CD4-positive, alpha-beta T cell treated with Interleukin-10 for 1 hour (primary cell): ENCODE measurements at regions not wholly inside any gene's neighbourhood (a gene's known extent, or its start where the extent isn't known, plus 50 kb on each side); places are given as distances from the start of the nearest gene placed in this dataset.

Experiments used
- DNase-seq: peaks from one replicate; pipeline ENCODE4 v3.0.0-alpha.2; 2020

DNA sequence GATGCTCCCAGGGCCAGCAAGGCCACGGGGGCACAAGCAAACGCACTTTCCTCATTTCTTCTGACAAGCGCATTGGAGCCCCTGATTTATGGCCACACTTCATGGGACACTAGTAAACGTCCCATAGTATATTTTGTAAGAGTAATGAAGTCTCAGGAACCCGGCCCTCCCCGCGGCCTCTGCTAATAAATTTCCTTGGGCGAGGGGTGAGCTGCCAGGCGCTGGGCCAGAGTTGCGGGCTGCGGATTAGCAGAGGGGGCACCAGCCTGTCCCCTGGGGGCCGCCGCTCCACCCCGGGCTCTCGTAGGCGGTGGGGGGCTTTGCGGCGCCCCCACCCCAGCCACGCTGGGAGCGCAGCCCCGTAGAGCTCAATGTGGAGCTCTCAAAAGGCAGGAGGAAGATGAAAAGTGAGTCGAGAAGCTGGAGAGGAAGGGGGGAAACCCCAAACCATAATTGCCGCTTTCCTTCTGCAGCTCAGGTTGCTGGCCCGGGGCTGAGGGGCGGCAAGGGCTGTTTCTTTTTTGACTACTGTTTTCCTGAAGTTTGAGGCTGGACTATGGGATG is 173.6 kb downstream of the CDC5L start:
- no peak for DNase-seq

DNA sequence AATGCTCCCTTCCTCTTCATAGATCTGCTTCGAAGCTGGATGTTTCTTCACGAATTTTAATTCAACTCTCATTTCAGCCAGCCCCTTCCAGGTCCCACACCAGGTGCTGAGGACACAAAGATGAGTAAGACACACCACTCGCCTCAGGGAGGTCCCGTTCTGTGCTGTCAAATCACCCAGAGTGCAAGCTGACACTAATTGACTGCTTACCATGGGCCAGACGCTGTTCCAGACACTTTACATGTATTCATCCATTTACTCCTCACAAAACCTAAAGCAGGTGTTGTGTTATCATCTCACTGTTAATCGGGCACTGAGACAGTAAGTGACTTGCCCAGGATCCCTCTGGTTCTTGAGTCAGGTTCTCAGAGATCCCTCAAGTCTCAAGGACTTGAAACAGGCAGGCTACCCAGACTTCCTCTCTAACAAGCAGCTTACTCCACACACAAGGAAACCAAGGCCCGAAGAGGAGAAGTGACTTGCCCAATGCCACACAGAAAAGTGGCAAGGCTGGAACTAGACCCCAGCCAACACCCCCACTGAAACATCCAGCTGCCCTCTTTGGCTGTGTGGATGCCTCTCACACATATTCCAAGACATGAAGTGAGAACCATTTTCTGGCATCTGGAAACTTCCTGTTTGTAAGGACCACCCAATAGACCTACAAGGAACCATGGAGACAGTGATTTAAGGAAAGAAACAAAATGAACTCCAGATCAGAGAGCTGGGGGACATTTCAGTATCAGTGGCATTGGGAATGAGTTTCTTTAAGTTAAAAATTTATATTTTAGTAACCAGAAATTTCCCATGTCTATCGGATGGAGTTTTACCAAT is 174.5 kb downstream of the CDC5L start:
- DNase-seq = no peak

DNA sequence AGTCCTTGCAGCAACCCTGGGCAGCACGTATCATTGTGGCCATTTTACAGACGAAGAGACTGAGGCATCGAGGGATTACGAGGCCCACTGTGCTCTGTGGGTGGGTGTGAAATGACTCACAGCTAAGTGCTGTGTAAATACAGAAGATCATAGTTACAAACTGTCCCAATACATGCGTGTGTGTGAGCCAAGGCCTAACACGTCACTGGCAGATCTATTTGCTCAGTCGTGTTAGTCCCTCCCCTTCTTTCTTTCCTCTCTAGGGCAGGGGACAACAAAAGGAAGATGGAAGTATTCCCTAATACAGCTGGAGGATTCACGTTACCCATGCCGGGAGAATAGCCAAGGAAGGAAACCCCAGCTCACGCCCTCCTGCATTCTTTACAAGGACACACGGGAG is 175.9 kb downstream of the CDC5L start:
- no peak for DNase-seq

DNA sequence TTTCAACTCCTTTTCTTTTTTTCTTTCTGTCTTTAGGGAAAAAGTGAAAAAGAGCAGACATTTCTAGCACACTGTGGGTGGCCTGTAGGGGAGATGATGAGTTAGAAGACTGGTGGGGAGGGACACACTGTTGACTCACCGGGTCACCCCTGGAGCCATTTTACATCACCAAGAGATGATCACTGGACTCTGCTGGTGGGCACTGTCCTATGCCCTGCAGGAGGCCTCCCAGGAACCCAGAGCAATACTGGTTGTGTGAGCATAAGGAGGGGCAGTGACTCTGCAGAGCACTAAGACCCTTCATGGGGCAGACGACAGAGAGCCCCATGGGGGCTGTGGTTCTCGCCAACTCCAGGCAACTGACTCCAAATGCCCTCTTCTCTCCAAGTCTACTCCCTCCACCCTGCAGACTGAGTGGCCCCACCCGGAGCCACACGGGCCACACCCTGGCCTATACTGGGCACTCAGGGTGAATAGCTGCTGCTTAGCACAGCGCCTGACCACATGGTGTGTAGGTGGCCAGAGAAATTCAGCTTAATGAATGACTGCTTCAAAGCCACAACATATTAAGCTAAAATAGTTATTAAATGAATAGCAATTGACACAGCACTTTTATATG is 177.5 kb downstream of the CDC5L start:
- no peak for DNase-seq

DNA sequence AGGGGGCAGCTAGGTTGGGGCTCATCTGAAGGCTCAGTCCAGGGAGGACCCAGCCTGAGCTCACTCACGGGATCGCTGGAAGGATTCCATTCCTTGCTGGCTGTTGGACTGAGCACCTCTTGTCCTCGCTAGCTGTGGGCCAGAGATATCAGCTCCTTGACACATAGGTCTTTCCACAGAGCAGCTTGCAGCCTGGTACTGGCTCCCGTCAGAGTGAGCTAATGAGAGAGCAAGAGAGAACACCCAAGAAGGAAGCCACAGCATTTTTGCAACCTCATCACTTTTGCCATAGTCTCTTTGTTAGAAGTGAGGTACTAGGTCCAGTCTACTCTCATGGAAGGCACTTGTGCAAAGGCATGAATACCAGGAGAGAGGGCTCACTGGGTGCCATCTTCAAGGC is 179.9 kb downstream of the CDC5L start:
- DNase-seq = no peak

DNA sequence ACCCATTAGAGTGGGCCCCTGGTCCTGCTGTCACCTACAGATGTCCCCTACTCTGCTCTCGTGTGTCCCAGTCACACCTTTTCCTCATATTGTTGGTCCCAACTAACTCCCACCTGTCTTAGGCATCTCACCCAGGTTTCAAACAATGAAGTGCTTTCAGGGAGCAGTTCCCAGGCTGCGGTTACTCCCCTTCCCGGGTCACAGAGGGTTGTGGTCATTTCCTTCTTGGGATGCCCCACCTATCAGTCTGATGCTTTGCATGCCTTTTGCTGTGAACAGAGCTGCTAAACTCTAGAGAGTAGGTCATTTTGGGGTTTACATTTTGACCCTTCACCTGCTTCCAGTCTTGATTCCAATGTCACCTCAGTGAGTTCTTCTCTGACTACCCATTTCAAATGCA is 181.6 kb downstream of the CDC5L start:
- DNase-seq = no peak

DNA sequence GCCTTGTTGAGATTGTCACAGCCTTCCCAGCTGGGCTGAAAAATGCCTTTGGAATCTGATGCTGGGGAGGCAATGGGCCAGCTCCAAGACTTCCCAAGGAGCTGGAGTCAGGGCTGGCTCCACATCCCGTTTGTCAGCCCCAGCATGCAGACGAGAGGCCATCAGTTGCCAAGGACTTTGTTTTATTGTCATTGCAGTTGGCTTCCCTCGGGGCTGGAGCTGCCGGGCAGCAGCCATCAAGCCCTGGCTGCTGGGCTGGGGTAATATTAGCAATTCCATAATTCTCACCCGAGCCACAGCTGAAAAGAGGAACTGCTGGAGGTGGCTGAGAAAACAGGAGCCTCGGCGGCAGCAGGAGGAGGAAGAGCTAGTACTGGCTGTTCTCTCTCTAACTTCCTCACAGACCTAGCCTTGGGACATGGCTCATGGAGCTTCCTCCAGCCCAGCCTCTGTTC is 182.5 kb downstream of the CDC5L start:
- DNase-seq = no peak

DNA sequence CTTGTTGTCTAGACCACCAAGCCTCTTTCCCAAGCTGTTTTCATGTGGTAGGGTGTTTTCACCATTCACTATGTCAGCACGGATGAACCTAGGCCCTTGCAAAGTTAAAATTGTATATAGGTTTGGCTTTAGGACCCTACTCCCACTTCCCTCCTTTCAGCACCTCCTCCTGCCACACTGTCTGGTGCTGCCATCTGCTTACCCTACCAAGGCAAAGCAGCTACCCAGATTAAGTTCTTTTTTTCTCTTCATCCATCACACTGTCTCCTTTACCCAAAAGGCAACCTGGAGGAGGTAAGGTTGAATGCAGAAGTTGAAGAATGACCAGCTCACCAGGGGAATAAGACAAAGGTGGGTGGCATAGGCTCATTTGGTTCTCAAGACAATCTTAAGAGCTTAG is 184.0 kb downstream of the CDC5L start:
- no peak for DNase-seq

DNA sequence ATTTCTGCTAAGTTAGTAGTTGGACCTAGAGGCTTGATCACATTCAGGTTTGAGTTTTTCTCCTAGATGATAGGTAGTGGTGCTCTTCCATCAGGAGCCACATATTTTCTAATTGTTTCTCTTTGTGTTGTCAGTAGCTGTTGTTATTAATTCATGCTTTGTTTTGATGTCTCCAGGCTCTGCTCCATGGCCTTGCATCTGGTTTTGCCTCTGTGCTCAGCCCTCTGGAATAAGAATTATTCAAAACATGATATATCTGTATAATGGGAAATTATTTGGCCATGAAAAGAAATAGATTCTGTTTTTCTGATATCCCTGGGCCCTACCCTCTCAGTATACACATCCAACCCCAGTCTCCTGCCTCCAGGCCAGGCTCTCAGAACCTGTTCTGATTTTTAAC is 184.8 kb downstream of the CDC5L start:
- DNase-seq = no peak

DNA sequence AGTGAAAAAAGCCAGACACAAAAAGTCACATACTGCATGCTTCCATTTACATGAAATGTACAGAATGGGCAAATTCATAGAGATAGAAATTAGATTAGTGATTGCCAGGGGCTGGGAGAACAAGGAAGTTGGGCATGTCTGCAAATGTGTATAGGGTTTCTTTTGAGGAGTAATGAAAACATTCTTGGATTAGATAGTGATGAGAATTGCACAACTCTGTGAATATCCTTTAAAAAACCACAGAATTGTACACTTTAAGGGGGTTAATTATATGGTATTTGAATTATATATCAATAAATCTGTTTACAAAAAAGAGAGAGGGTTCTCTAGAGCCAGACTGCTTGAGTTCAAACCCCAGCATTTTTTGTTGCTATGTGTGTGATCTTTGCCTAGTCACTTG is 188.1 kb downstream of the CDC5L start:
- DNase-seq = no peak

DNA sequence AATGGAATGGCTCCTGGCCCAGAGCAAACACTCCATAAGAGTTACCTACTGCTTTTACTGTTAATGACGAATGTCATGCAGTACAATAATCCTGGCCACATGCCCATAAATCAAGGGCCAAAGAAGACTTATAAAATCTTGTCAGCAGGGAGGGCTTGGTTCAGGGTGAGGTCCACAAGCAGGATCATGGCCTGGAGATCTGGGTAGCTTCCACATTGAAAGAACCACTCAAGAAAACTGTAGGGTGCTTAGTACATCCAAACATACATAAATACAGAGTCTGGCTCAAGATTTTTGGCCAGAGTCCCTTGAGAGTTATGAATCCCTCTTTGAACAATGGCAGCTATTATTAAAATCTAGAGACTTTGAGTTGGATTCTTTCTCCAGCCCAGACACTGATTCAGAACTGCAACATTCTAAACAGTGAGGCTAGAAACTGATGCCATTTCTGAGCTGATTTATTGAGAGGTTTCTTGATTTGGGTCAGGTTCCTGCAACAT is 188.7 kb downstream of the CDC5L start:
- no peak for DNase-seq

DNA sequence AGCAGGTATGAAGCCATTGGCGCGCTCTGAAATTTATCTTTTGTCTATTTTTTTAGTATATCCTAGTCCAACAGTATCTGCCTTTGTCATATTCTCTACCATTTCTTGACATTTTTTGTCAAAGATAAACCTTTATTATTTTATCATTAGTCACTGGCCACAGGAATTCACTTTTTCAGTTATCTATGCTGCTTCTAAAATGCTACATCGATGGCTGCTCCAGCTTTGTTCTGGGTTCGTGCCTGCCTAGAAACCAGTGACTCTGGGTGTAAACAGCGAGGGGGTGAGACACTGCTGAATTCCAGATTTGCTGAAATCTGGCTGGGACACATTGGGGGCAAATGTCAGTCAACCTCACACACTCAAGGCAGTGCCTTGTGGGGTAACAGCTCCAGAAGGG is 193.4 kb downstream of the CDC5L start:
- no peak for DNase-seq

DNA sequence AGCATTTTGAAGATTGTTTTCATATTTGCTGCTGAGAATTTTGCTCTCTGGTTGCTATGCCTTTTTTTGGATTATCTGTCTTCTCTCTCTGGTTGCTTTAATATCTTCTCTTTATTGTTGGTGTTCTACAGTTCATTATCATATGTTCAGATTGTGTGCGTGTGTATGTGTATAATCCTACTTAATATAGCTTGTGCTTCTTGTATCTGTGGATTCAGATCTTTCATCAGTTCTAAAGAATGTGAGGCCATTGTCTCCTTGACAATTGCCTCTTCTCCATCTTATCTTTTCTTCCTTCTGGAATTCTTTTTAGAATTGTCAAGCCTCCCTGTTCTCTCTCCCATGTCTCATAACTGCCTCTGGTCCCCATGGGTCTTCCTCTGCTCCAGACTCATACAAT is 195.4 kb downstream of the CDC5L start:
- no peak for DNase-seq

DNA sequence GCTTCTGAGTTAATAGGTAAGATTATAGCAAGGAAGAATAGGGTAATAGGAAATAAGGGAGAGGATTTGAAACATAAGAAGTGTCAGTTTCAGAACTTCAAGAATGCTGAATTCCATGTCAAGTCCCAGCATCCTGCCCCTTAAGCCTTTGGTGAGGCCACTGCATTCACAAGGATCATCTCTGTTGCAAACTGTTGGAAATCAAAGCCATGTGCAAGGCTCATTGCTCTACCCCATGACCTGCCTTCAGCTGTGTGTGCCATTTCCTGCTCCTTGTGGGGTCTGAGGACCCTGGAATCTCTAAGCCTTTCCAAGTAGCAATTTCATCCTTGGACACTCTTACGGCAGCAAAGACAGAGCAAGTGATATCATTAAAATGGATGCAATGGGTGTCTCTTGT is 203.0 kb downstream of the CDC5L start:
- DNase-seq = no peak

DNA sequence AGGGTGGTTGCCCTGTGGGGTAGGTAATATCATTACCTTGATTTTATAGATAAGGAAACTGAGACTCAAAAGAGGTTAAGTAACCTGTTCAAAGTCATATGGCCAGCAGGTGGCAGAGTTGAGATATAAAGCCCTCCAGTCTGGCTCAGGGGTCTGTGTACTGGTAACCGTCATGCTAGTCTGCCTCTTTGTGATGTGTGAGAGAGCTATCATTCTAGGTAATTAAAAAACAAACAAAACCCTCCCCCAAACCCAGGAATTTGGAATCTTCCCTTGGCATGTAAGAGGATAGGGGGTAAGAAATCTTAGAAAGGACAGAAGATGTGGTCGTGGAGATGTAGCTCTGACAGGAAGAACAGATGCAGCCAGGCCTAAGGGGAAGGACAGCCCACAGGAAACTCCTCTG is 206.0 kb downstream of the CDC5L start:
- DNase-seq = peak; percentile 52

DNA sequence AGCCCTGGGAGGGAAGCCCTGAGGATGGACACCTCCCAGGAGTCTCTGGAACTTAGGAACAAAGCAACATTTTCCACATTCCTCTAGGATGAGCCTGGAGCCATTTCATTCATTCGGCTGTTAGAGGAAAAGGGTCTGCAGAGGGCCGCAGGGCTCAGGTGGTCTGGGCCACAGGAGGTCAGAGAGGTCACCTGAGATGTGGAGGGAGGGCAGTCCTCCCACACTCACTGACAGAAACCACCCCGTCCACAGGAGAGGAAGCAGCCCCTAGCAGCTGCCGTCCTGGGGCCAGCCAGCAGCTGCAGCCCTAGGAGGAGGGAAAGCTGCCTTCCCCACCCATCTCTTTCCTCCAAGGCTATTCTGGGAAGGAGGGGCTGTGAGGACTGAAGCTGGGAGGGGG is 207.0 kb downstream of the CDC5L start:
- DNase-seq = no peak

DNA sequence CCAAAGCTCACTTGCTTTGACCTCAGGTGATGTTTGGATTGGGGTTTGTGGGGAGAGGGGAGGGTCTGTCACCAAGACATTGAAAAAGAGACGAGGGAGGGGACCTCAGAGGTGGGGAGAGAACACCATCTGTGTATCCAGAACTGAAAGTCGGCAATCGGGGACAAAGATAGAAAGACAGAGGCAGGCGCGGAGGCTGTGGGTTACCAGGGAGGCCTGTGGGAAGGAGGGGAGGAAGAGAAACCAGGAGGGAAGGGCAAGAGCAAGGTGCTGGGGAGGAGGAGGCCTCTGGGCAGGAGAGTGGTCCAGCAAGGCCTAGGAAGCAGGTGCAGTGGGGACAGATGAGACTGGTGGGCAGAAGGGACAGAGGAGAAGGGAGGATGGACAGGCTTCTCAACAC is 211.2 kb downstream of the CDC5L start:
- no peak for DNase-seq

DNA sequence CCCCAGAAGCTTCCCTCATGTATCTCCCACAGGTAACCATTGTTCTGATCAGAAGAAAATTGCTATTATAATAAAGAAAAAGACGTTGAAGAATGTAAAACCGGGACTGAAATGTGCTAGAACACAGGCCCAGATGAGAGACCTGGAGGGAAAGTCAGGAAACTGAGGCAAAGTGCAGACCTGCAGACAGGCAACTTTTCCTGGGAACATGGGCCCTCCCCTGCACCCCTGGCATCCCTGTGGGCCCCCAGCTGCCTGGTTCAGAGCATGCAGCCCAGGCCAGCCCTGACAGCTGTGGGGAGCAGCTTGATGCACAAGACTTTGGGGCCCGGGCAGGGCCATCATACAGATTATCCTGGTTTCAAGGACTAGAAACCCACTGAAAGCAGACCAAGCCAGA is 212.2 kb downstream of the CDC5L start:
- DNase-seq = no peak

DNA sequence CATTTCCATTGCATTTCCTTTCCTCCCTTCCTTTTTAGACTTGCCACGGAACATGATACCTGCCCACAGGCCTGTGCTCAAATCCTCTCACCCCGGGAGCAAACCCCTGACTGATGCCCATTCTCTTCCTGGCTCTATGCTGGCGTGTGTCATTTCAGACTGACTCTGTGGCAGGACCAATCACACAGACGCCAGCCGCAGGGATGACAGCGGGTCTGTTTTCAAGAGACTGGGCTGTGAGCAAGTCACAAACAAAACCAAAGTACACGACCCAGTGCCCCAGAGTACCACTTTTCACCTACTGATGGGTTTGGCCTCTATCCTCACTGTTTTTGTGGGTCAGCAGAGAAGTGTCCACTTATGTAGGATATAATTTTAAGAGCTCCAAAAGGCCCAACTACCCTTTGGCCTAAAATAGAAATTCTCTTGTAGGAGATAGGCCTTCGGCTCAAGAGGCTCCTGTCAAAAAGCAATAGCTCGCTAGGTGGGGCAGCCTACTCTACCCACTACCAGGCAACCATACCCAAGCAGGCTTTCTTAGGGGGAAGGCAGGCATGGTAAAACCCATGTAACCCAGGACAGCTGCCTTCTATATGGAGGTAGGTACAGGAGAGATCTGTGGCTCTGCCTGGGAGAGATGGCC is 215.7 kb downstream of the CDC5L start:
- DNase-seq = no peak

DNA sequence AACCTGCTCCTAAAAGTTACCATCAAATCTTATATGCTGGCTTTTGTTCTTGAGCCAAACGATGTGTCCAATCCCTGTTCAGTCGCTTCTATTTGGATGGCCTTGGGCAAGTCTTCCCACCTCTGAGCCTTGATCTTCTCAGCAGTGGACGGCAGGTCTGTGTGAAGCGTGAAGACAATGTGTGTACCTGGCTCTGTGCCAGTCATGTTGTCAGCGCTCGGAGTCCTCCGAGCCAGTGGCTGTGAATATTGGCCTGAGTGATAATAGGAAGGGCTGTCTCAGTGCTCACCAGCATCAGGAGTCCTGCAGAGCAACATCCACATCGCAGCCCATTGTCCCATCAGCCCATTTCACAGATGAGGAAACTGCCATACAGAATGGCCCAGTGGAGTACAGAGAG is 219.0 kb downstream of the CDC5L start:
- no peak for DNase-seq

DNA sequence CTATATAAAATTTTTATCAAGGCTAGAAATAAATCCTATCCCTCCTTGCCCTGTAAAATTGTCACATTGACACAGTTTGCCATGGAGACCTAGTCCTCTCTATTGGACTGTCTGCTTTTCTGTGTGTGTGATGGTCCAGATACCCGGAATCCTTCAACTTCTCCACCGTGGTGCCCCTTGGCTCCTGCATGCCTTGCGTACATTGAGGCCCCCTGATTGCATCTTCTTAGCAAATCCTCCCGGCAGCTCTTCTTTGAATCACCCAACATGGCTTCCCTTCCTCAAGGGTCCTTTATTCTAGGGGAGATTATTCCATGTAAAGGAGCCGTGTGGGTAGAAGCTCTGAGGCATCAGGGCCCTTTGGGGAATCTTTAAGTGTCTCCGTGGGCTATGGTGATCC is 219.5 kb downstream of the CDC5L start:
- no peak for DNase-seq

DNA sequence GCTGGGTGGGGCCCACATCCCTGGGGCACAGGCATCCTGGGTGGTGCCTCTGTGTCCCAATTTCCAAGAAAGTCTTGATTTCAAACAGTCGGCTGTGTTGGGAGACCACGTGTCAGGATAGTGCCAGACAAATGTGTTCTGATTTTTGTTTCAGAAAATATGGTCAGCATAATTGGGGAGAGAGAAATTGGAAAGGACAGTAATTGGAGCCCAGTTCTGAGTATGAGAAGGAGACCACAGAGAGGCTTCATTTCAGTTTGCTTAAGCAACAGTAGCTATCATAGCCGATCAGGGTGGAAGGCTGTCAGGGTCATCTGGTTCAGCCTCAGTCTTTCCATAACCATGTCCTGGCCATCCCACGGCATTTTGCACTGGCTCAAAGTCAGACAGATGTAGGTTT is 220.7 kb downstream of the CDC5L start:
- no peak for DNase-seq

DNA sequence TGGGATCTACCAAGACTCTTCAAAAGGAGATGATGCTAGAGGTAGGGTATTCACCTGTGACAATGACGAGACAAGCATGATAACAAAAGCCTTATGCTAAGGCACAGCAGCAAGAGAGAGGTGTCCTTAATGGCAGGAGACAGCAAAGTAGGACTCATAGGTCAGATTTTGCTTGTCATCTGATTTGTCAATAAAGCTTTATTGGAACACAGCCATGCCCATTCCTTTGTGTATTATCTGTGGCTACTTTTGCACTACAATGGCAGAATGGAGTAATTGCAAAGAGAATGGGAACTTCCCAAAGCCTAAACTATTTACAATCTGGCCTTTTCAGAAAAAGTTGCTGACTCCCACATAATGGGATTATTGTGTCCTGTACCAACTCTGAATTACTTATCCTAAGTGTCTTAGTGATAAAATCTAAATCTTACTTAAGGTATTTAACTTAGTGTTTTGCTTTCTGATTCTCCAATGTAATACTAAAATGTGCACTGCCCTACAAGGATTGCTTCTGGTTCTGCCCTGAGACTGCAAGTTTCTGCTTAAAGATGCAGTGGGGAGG is 221.6 kb downstream of the CDC5L start:
- no peak for DNase-seq
